COLO668 (cell line): ENCODE measurements at regions not wholly inside any gene's neighbourhood (a gene's known extent, or its start where the extent isn't known, plus 50 kb on each side); places are given as distances from the start of the nearest gene placed in this dataset.

Source experiments
- DNase-seq: peaks from one replicate; lab custom pipeline; 2025; ENCODE audit not compliant: unreplicated experiment; lab: John Stamatoyannopoulos, UW

DNA sequence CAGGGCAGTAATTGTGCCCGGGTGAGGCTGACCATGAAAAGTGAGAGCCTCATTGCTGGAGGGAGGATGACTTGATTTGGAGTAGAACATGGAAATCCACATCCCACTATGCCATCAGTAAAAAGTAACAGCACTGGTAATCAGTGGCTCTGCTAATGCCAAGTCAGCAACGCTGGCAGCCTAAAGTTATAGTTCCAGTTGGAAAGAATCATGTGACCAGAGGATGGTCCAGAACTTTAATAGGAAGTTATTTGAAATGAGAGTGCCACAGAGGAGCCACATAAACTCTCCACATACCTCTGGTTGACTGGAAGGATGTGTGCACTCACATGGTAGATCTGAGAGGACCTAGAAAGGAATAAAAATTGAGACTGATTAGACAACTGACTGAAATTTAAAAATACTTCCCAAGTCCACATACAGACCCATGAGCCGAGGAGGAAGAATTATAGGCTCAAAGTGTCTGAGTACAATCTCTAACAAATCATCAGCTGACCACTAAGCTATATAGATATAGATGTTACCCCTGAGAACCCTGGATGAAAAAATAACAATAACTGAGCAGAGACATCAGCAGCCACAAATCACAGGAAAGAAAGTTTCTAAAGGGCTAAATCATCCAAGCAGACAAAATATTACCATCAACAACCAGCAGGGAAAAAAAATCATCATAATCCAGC lies 346.8 kb downstream of the STK39 start:
- no peak for DNase-seq

DNA sequence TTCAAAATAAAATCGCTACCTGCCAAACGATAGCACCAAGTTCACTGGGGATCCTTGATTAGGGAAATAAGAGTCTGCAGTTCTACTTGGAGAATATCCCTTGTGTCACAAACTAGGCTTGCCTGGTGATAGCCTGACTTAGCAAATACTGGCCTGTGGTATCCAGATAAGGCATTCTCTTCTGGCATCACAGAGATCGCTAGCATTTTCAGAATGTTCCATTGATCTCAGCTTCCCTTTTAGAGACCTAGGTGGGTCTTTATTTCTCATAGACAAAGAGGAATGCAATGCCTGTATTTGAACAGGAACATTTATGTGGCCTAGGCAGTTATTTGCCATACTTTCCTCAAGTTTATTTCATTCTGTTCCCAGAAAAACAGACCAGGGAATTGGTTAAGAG lies 349.1 kb downstream of the STK39 start:
- DNase-seq, result no peak

DNA sequence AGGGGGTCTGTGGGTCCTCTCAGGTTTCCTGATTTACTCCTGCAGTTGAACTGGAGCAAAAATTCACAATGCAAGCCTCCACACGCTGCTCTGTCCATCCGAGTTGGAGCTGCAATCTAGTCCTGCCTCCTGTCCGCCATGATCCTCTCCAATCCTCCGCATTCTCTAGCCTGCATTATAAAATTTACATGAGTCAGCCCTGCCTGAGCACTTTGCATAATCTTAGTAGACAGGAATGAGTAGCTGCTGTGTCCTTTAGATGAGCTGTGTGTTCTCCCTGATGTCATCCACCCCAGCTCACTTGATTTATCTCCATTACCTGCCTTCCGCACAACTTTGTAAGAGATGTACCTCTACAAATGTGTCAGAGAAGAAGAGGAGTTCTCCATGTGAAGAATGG lies 355.6 kb downstream of the STK39 start:
- no peak for DNase-seq

DNA sequence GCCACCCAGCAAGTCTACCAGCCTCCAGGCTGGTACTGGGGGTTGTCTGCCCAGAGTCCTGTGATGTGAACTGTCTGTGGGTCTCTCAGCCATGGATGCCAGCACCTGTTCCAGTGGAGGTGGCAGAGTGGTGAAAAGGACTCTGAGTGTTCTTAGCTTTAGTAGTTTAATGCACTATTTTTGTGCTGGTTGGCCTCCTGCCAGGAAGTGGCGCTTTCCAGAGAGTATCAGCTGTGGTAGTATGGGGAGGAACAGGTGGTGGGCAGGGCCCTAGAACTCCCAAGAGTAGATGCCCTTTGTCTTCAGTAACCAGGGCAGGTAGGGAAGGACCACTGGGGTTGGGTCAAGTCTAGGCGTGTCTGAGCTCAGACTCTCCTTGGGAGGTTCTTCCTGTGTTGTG lies 356.7 kb downstream of the STK39 start:
- peak; percentile 43 for DNase-seq

DNA sequence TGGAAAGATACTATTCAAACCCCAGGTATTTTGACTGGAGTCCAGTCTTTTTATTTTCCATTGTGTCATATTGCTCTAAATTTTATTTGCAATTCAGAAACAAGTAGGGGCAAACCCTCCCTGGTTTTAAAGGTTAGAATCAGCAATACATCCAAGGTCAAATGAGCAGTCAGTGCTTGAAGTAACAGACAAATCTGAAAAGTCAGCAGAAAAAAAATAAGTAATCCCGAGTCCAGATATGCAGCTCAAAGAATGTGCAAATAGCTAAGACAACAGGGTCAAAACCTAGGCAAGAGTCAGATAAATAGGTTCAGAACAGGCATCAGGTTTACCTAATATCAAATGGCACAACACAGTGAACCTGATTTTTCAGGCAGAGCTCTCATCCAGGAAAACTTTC lies 367.0 kb downstream of the STK39 start:
- DNase-seq, result no peak

DNA sequence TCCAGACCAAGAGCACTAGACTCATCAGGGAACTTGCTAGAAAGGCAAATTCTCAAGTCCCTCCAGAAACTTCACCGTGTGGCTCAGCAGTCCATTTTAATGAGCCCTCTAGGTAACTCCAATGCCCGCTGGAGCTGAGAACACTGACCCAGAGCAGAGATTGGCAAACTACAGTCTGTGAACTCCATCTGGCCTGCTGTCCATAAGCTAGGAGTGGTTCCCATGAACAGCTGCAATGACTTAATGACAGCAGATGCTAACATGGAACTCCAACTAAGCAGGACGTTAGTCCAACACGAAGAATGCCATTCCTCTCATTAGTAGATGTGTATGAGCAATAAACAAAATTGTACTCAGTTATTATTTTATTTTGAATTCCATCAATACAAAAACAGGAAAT lies 371.9 kb downstream of the STK39 start:
- no peak for DNase-seq

DNA sequence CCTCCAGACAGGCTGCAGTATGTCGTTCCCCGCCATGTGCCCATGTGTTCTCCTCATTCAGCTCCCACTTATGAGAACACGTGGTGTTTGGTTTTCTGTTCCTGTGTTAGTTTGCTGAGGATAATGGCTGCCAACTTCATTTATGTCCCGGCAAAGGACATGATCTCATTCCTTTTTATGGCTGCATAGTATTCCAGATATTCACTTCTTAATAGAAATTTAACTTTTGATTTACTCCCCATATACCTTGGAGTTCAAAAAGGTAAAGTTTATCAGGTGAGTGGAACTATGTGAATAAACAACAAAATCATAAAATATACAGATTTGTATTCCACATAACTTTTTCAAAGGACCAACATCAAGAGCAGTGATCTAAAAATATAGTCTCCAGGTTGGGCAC lies 372.6 kb downstream of the STK39 start:
- no peak for DNase-seq

DNA sequence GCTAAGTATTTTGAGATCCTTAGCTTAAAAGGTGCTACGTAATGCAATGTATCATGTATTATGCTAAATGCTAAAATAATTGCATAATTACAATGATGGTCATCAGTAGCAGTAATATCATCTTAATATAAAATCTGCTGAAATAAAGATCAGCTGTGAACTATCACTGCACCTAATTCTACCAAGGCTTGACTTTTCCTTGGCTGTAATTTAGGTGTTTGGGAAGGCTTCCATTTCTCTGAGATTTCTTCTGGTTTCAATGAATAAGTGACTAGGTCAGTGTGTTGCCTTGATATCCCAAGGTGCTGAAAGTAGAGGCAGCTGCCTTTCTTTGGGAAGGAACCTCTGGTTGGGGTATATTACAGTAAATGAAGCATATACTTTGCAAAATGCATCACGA lies 376.1 kb downstream of the STK39 start:
- no peak for DNase-seq

DNA sequence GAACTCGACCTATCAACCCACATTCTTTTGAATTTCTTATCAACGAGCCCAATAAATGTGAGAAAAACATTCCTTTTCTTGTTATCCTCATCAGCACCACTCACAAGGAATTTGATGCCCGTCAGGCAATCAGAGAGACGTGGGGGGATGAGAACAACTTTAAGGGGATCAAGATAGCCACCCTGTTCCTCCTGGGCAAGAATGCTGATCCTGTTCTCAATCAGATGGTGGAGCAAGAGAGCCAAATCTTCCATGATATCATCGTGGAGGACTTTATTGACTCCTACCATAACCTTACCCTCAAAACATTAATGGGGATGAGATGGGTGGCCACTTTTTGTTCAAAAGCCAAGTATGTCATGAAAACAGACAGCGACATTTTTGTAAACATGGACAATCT lies 378.2 kb downstream of the STK39 start:
- DNase-seq, result no peak

DNA sequence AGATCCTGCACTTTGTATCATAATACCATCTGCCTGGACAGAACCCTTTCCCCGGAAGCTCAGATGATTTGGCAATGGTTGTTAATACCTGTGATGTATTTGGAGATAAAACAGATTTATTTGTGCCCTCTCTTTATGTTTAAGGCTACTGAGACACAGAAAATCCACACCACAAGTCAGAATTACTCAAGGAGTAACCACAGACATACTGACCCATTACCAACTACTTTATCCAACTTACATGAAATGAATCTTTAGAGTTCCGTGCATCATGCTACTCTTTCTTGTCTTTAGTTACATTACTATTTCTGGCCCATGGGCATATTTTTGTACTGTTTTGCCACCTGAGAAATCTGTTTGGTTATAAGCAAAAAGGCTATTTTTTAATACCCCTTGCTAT lies 384.0 kb downstream of the STK39 start:
- DNase-seq, result no peak

DNA sequence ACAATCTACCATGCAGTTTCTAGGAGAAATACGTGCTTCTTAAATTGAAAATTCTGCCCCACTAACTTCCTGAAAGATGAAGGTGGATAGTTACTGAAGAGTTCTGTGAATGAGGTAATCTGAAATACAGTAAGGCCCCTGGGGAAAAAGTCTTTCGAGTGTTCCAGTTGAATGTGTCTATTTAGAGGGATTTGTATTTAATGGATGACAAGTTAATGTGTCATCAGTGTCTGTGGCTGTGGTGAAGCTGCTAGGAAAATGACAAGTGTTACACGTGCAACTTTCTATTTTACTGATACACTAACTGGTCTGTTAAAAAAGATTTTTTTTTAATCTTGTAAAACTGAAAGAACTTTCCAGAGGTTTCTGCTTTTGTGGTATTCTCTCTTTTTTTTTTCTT lies 384.6 kb downstream of the STK39 start:
- no peak for DNase-seq

DNA sequence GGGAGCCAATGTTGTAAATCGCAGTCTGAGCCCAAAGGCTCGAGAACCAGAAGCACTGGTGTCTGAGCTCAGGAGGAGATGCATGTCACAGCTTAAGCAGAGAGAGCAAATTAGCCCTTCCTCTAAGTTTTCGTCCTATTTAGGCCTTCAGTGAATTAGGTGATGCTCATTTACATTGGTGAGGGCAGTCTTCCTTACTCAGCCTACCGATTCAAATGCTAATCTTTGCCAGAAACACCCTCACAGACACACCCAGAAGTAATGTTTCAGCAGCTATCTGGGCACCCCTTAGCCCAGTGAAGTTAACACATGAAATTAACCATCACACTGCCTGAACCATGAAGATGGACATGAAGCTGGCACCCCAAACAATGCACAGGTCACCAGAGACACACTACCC lies 385.1 kb downstream of the STK39 start:
- DNase-seq, result no peak

DNA sequence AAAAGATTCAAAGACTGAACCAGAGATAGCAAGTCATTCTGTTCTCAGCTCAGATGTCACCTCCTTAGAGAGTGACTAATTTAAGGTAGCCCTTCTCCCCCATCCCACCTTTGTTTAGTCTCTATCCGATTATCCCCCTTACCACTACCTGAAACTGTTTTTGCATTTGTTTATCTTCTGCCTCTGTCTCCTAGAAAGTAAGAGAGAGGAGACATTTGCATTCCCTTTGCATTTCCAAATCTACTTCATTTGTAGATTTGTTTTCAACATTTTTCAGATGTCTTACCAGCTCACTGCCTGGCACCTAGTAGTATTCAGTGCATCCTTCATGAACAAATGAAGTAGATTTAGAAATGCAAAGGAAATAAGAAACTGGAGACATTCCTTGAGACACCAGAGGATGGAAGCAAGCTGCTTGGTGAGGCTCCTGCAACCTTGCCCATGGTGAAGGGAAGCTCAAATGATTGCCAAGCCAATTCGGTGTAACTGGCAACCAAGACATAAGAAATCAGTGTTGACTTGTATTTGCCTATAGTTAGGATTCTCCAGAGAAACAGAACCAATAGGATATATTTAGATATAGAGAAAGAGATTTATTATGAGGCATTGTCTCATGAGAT lies 385.7 kb downstream of the STK39 start:
- no peak for DNase-seq

DNA sequence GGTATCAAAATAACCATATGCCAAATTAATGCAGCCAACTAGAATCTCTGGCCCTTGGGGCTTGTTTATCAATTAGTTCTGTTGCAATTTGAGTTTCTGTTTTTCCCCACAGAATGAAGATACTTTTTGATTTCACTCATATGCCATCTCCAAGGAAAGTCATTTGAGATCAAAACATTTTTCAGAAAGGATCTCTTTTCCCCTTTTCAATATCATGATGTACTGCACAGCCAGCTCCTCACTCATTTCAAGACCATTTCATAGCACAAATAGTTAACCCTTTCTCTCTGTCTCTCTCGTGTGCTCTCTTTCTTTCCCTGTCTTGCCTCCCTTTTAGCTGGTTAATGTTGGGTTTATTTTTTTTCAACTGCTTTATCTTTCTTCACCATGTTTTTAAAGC lies 387.3 kb downstream of the STK39 start:
- no peak for DNase-seq

DNA sequence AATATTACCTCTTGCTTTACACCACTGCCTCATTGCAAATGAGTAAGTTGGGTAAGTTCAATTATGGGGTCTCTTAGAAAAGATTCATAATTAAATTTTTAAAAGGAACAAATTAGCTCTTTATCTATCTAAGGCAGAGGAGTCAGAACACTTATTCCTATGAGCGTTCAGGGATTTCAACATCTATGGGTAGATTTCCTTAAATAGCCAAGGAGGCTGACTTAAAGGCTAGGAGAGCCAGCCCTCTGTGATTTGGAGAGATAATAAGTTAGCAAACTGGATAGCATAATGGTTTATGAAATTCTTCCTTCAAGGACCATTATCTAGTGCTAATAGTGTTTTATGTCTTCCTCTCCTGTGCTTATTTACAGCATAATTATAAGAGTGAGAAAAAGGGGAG lies 387.7 kb downstream of the STK39 start:
- DNase-seq, result no peak

DNA sequence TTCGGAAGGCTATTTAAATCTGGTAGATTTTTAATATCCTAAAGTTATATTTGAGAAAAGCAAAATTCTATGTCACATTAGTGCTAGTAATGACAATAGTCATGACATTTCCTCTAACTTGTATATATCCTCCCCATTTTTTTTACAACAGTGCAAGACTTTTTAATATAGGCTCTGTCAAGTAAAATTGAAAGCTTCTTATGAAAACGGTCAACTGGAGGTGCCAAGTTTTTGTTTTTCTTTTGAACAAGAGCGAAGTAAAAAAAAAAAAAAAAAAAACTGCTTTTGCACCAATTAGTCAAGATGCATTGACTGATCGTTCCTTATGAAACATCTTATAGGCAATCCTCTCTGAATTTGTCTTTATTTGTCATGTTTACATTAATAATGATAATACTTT lies 389.3 kb downstream of the STK39 start:
- no peak for DNase-seq

DNA sequence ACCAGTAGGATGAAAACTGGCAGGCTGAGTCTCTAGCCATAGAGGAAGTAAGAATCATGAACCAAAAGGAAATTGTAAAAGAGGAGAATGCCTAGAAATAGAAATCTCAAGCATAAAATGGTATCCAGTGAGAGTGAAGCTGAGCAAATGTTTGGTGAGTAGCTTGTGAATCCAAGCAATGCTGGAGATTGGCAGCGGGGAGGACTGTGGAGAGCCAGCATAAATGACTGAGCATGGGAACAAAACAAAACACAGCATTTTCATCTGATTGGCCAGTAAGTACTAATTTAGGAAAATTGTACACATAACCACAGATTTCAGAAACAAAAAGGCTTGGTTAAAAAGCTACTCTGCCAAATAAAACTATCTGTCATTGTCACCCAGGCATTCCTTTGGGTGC lies 390.0 kb downstream of the STK39 start:
- DNase-seq, result no peak

DNA sequence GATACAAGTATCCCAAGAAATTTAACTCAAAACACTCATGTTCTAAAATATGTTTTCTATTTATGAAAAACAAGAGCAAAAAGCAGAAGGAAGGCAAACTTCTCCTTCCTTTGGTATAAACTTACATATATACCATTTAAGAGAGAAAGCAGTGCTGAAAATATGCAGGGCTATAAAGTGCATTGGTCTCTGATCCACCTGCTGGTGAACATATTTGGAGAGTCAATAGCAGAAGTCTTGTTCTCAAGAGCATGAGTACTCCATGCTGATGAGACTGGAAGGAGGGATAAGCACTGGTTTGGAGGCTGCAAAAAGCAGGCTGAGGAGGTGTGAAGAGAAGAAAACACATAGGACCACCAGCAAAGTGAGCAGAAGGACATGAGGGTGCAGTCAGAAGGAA lies 391.2 kb downstream of the STK39 start:
- no peak for DNase-seq

DNA sequence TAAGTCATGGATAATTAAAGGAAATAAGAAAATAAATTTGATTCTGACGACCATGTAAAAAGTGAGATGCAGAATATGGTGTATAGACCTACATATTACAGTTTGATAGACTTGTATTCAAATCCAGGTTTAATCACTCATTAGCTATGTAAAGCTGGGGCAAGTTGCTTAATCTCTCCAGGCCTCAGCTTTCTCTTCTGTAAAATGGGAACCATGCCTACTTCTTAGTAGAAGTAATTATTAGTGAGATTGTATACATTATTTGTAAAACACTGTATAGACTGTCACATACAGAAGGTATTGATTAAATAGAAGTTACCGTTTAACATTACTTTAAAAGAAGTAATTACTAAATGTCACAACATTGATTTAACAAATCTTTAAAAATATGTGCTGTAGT lies 392.2 kb downstream of the STK39 start:
- no peak for DNase-seq

DNA sequence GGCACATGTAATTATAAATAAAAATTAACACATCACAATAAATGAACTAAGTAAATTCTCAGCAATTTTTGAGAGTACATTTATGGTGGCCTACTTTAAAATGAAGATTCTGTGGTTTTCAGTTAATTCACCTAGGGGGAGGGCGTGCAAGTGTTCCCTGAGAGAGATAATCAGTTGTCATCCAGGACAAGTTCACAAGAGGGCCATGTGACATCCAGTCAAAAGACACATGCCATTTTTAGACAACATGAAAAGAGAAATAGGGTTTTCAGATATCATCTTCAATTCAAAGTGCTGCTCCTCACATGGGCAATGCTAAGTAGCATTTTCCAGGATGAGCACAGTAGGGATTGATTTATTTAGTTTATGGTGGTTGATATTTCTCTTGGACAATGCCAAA lies 393.7 kb downstream of the STK39 start:
- no peak for DNase-seq

DNA sequence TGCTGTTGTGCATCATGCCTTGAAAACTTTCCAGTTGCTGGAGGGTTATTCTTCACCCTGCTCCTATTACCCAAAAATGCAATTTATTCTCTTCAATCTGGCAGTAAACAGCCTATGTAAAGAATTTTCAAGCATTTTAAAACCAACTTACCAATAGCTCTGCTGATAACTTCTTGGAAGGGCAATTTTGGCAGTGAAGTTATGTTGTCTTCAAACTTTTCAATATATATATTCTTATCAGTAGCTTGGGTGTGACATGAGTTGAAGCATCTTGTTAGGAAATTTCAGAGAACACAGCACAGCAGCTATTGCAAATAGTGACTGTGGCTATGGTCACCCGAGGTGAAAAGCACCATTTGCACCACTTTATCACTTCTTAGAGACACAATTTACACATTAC lies 395.5 kb downstream of the STK39 start:
- no peak for DNase-seq

DNA sequence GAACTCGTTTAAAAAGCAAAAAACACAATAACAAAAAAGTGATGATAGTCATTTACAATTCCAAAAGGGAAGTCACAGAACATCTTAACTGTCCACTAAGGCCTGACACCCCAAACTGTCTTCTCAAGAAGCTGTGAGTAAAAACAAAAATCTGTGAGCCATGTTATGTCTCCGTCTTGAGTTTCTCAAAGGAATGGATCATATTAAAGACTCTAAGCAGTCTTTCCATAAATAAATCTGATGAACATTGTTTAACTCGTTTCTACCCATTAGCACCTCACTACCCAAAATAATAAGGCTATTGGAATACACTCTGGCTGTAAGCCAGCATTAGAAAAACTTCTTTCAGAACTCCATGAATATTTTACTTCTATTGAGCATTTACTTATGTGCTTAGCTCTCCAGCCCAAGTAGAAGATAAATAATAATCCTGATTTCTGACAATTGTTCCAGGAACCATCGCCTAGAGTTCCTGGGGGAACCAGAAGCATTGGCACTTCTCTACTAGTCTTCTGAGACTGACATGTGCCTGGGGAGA lies 396.0 kb downstream of the STK39 start:
- DNase-seq, result no peak
